HepG2 (cell line): ENCODE measurements at regions not wholly inside any gene's neighbourhood (a gene's known extent, or its start where the extent isn't known, plus 50 kb on each side); places are given as distances from the start of the nearest gene placed in this dataset.
"Not testable (repeated sequence)": the region's sequence is repeated elsewhere in the genome, so short reads cannot be mapped to it uniquely, and the experiment has no call there.

Source experiments
- ATF1 ChIP-seq: IDR thresholded peaks from 2 replicates; pipeline ENCODE4 v1.6.1; 2016; ENCODE audit warnings: mild to moderate bottlenecking, control low read depth
- EZH2 ChIP-seq: conservative IDR thresholded peaks from 2 replicates; pipeline ENCODE4 v1.6.1; 2012; ENCODE audit warnings: mild to moderate bottlenecking, low read depth, low read length, moderate library complexity
- HCFC1 ChIP-seq: fragments of 150-350 bp; IDR thresholded peaks from 2 replicates; pipeline ENCODE4 v1.6.1; 2014; ENCODE audit warnings: low read depth, low read length
- POLR2AphosphoS5 ChIP-seq: IDR thresholded peaks from 2 replicates; pipeline ENCODE4 v1.6.1; 2012; ENCODE audit warnings: low read depth, low read length
- PRPF4 ChIP-seq: fragments of 200-400 bp; formaldehyde crosslinking; IDR thresholded peaks from 2 replicates; pipeline ENCODE4 v1.6.1; 2016; ENCODE audit warnings: low read length, low read depth; ENCODE audit not compliant: poor library complexity, severe bottlenecking
- TBP ChIP-seq: sonication (generic); formaldehyde crosslinking; IDR thresholded peaks from 2 replicates; pipeline ENCODE4 v1.5.0; 2020; ENCODE audit warnings: missing genetic modification reagents
- YY1 ChIP-seq: IDR thresholded peaks from 2 replicates; pipeline ENCODE4 v1.6.1; 2011; ENCODE audit warnings: low read length, low read depth, moderate library complexity, mild to moderate bottlenecking; ENCODE audit not compliant: insufficient read depth, insufficient replicate concordance
- ZNF12 ChIP-seq: sonication (generic); formaldehyde crosslinking; IDR thresholded peaks from 2 replicates; pipeline ENCODE4 v1.5.0; 2020; ENCODE audit warnings: missing genetic modification reagents
- ZNF138 ChIP-seq: sonication (generic); formaldehyde crosslinking; IDR thresholded peaks from 2 replicates; pipeline ENCODE4 v1.5.0; 2020; ENCODE audit warnings: mild to moderate bottlenecking, low read depth, missing genetic modification reagents
- ZNF761 ChIP-seq: sonication (generic); formaldehyde crosslinking; conservative IDR thresholded peaks from 2 replicates; pipeline ENCODE4 v1.4.0; 2020; ENCODE audit warnings: mild to moderate bottlenecking, missing genetic modification reagents
- ZNF883 ChIP-seq: sonication (generic); formaldehyde crosslinking; IDR thresholded peaks from 2 replicates; pipeline ENCODE4 v1.5.1; 2020; ENCODE audit warnings: mild to moderate bottlenecking, missing genetic modification reagents; ENCODE audit errors: not compliant biosample characterization
- TF ChIP-seq, protein P1 (sequence below): IDR thresholded peaks from 2 replicates; pipeline ENCODE4 v1.6.1; 2016
- TF ChIP-seq, protein P2 (sequence below): sonication (generic); formaldehyde crosslinking; IDR thresholded peaks from 2 replicates; pipeline ENCODE4 v1.5.0; 2020; ENCODE audit warnings: mild to moderate bottlenecking, missing genetic modification reagents, moderate library complexity

DNA sequence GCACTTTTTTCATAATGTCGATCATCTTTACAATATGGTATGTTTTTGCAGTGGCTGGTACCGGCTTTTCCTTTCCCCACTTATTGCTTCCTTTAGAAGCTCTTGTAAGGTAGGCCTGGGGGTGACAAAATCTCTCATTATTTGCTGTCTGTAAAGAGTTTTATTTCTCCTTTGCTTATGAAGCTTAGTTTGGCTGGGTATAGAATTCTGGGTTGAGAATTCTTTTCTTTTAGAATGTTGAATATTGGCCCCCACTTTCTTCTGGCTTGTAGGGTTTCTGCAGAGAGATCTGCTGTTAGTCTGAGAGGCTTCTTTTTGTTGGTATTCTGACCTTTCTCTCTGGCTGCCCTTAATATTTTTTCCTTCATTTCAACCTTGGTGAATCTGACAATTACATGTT, 58.5 kb upstream of the OR14J1 start:
- TF ChIP-seq, protein P1, sequence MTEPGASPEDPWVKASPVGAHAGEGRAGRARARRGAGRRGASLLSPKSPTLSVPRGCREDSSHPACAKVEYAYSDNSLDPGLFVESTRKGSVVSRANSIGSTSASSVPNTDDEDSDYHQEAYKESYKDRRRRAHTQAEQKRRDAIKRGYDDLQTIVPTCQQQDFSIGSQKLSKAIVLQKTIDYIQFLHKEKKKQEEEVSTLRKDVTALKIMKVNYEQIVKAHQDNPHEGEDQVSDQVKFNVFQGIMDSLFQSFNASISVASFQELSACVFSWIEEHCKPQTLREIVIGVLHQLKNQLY, result not testable (repeated sequence)
- not testable (repeated sequence) for TF ChIP-seq TBP (CRISPR knock-in tag); ZNF883 (CRISPR knock-in tag); ATF1 (CRISPR knock-in tag); EZH2; ZNF138; ZNF12; HCFC1; PRPF4; ZNF761 (CRISPR knock-in tag); POLR2AphosphoS5; YY1
- TF ChIP-seq, protein P2, sequence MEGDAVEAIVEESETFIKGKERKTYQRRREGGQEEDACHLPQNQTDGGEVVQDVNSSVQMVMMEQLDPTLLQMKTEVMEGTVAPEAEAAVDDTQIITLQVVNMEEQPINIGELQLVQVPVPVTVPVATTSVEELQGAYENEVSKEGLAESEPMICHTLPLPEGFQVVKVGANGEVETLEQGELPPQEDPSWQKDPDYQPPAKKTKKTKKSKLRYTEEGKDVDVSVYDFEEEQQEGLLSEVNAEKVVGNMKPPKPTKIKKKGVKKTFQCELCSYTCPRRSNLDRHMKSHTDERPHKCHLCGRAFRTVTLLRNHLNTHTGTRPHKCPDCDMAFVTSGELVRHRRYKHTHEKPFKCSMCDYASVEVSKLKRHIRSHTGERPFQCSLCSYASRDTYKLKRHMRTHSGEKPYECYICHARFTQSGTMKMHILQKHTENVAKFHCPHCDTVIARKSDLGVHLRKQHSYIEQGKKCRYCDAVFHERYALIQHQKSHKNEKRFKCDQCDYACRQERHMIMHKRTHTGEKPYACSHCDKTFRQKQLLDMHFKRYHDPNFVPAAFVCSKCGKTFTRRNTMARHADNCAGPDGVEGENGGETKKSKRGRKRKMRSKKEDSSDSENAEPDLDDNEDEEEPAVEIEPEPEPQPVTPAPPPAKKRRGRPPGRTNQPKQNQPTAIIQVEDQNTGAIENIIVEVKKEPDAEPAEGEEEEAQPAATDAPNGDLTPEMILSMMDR (CRISPR knock-in tag), result not testable (repeated sequence)
